PC-3 (cell line): ENCODE measurements at regions not wholly inside any gene's neighbourhood (a gene's known extent, or its start where the extent isn't known, plus 50 kb on each side); places are given as distances from the start of the nearest gene placed in this dataset.

Experiments used
- ATAC-seq: fragments of 200-7000 bp; cut with Tn5 transposase; 2 replicates; pipeline ENCODE4 v1.9.1; 2020; ENCODE audit warnings: mild to moderate bottlenecking, moderate library complexity
- BruUV-seq: library from RNA; stranded (reverse); fragments of 400-500 nt; replicated peaks from 2 replicates; lab custom pipeline; 2021; lab: Mats Ljungman, UMichigan
- CTCF ChIA-PET: fragments of 300-600 bp; sonication (Branson Sonifier 250); formaldehyde crosslinking; loops from one replicate; lab custom pipeline; 2022; ENCODE audit warnings: antibody characterized with exemption; lab: Charles Lee
- POLR2A ChIA-PET: fragments of 300-600 bp; sonication (Branson Sonifier 250); formaldehyde crosslinking; loops from one replicate; lab custom pipeline; 2022; ENCODE audit warnings: antibody characterized with exemption; ENCODE audit not compliant: unreplicated experiment; lab: Charles Lee
- DNase-seq: peaks from one replicate; pipeline ENCODE4 v3.0.0-alpha.2; 2015
- H2AFZ ChIP-seq: fragments of 300-600 bp; sonication (generic); 2 replicates; pipeline ENCODE4 v1.6.0; 2016; ENCODE audit warnings: antibody characterized with exemption, low read length
- H3F3A ChIP-seq: fragments of 300-600 bp; sonication (generic); one replicate; pipeline ENCODE4 v1.6.0; 2017; ENCODE audit warnings: antibody characterized with exemption, low read length, control low read depth, mild to moderate bottlenecking; ENCODE audit not compliant: unreplicated experiment
- H3K27ac ChIP-seq: fragments of 300-600 bp; sonication (generic); 2 replicates; pipeline ENCODE4 v1.5.1; 2016; ENCODE audit warnings: mild to moderate bottlenecking, low read length
- H3K27me3 ChIP-seq: fragments of 300-600 bp; sonication (generic); 2 replicates; pipeline ENCODE4 v1.6.1; 2016; ENCODE audit warnings: low read length, mixed read lengths
- H3K36me3 ChIP-seq: fragments of 300-600 bp; sonication (generic); 2 replicates; pipeline ENCODE4 v1.6.1; 2016; ENCODE audit warnings: low read depth, mixed run types, low read length, mixed read lengths
- H3K4me1 ChIP-seq: fragments of 300-600 bp; sonication (generic); 2 replicates; pipeline ENCODE4 v1.5.1; 2016; ENCODE audit warnings: low read length; ENCODE audit not compliant: insufficient read depth
- H3K4me2 ChIP-seq: fragments of 300-600 bp; sonication (generic); 2 replicates; pipeline ENCODE4 v1.6.0; 2016; ENCODE audit warnings: low read length
- H3K4me3 ChIP-seq: fragments of 300-600 bp; sonication (generic); 2 replicates; pipeline ENCODE4 v1.5.1; 2016; ENCODE audit warnings: mild to moderate bottlenecking, low read length, mixed read lengths
- H3K79me2 ChIP-seq: fragments of 300-600 bp; sonication (generic); 2 replicates; pipeline ENCODE4 v1.6.1; 2017; ENCODE audit warnings: low read length, mixed read lengths
- H3K9ac ChIP-seq: fragments of 300-600 bp; sonication (generic); 2 replicates; pipeline ENCODE4 v1.6.0; 2016; ENCODE audit warnings: mild to moderate bottlenecking, low read length
- H3K9me2 ChIP-seq: fragments of 300-600 bp; sonication (generic); replicated peaks from 2 replicates; pipeline ENCODE4 v1.6.1; 2016; ENCODE audit warnings: mixed run types, low read length, mixed read lengths
- H3K9me3 ChIP-seq: fragments of 300-600 bp; sonication (generic); 2 replicates; pipeline ENCODE4 v1.6.1; 2016; ENCODE audit warnings: low read length, mixed read lengths
- H4K20me1 ChIP-seq: fragments of 300-600 bp; sonication (generic); 2 replicates; pipeline ENCODE4 v1.6.1; 2016; ENCODE audit warnings: low read length, mixed read lengths
- EZH2 ChIP-seq: fragments of 300-600 bp; sonication (generic); IDR thresholded peaks from one replicate; pipeline ENCODE4 v1.6.1; 2017; ENCODE audit warnings: antibody characterized with exemption, mild to moderate bottlenecking, low read length; ENCODE audit not compliant: unreplicated experiment
- EZH2phosphoT487 ChIP-seq: fragments of 300-600 bp; sonication (generic); IDR thresholded peaks from 2 replicates; pipeline ENCODE4 v1.6.1; 2018; ENCODE audit warnings: mild to moderate bottlenecking, antibody characterized with exemption, low read length, borderline replicate concordance
- intact Hi-C: fragments of 100-400 bp; cut with micrococcal nuclease; formaldehyde crosslinking; loops from 2 replicates; pipeline ENCODE4 v1.9.0; 2023
- TF ChIP-seq, protein P1 (sequence below): fragments of 300-600 bp; sonication (generic); conservative IDR thresholded peaks from 2 replicates; pipeline ENCODE4 v1.5.1; 2017; ENCODE audit warnings: antibody characterized with exemption, low read depth, mild to moderate bottlenecking, low read length

DNA sequence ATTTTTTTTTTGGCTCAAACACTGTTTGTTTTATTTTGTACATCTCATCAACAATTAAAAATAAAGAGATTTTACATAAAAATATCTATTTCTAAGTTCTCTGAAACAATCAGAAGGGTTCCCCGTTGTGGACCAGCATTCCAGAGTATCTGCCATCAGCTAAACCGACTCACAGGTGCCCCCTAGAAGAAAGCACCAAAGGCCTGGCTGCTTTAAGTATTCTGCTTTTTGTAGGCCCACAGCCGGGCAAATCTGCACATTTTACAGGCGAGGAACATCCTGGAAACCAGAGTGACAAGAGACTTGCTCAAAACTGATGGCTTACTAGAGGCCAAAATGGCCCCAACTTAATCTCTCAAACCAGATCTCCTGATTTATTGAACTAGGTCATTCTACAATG lies 82.2 kb upstream of the SETBP1 start:
- Histone ChIP-seq H4K20me1 (no peaks in the 10 kb centered on the region), H3K9me2 (no peaks in the 10 kb centered on the region), H3K27me3 (no peaks in the 10 kb centered on the region), H2AFZ (no peak overlapping the region), H3K27ac (no peak overlapping the region), H3K4me2 (no peak overlapping the region), H3K9me3 (no peaks in the 10 kb centered on the region), H3K4me1 (peaks cover 42% of the 10 kb centered on the region), H3K79me2 (no peaks in the 10 kb centered on the region), H3F3A (no peaks in the 10 kb centered on the region), H3K9ac (no peak overlapping the region), H3K4me3 (no peak overlapping the region), H3K36me3 (no peaks in the 10 kb centered on the region)
- BruUV-seq, result no TSS peak
- ChIA-PET CTCF (no interaction called here), POLR2A (no interaction called here)
- TF ChIP-seq EZH2phosphoT487, result no peak
- TF ChIP-seq EZH2, result no peak
- DNase-seq (no peak), ATAC-seq (no peak)
- intact Hi-C loops, result no loop called here

DNA sequence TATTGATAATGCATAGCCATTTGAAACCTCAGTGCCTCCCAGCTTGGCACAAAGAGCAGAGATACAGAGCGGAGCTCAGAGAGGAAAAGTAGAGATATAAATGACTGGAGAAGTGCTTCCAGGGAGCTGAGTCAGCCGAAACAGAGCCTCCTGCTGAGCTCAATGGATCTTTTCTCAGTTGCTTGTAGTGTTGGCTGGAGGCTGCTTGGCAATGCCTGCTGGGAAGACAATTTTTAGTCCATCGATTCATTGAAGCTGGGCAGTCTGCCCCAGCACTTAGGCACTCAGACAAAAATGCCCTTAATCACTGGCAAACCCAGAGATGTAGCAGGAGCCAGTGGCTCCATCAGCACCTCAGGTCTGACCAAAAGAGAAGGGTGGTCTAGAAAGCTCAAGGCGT lies 81.3 kb upstream of the SETBP1 start:
- DNase-seq (no peak), ATAC-seq (no peak)
- ChIA-PET POLR2A (no interaction called here), CTCF (no interaction called here)
- no peaks in the 10 kb centered on the region for H3F3A ChIP-seq
- no peak overlapping the region for H3K9ac ChIP-seq
- H3K9me3 ChIP-seq, result no peaks in the 10 kb centered on the region
- no peak overlapping the region for H3K27ac ChIP-seq
- H3K4me1 ChIP-seq, result peaks cover 45% of the 10 kb centered on the region
- no TSS peak for BruUV-seq
- no peak overlapping the region for H2AFZ ChIP-seq
- no peaks in the 10 kb centered on the region for H3K79me2 ChIP-seq
- TF ChIP-seq, protein P1, sequence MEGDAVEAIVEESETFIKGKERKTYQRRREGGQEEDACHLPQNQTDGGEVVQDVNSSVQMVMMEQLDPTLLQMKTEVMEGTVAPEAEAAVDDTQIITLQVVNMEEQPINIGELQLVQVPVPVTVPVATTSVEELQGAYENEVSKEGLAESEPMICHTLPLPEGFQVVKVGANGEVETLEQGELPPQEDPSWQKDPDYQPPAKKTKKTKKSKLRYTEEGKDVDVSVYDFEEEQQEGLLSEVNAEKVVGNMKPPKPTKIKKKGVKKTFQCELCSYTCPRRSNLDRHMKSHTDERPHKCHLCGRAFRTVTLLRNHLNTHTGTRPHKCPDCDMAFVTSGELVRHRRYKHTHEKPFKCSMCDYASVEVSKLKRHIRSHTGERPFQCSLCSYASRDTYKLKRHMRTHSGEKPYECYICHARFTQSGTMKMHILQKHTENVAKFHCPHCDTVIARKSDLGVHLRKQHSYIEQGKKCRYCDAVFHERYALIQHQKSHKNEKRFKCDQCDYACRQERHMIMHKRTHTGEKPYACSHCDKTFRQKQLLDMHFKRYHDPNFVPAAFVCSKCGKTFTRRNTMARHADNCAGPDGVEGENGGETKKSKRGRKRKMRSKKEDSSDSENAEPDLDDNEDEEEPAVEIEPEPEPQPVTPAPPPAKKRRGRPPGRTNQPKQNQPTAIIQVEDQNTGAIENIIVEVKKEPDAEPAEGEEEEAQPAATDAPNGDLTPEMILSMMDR, result no peak
- TF ChIP-seq EZH2, result no peak
- TF ChIP-seq EZH2phosphoT487, result no peak
- no peak overlapping the region for H3K4me2 ChIP-seq
- H3K4me3 ChIP-seq, result no peak overlapping the region
- H4K20me1 ChIP-seq, result no peaks in the 10 kb centered on the region
- no peaks in the 10 kb centered on the region for H3K9me2 ChIP-seq
- no peaks in the 10 kb centered on the region for H3K36me3 ChIP-seq
- intact Hi-C loops, result no loop called here
- H3K27me3 ChIP-seq, result no peaks in the 10 kb centered on the region

DNA sequence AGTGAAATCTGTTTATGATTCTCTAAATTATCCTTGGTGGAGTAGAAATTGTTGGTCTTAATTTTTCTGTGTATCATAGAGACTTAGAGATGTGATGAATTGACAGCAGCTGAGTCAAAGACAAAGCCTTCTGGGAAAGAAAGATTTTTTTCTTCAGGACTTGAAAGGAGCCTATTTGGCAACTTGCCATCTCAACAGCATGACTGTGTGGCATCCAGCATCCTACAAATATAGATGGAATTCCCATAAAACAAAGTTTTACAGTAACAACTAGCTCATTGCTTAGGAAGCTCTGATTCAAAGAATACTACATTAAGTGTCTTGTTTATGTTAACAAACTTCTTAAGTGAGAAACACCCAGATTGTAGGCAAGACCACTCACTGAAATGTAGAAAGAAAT lies 79.2 kb upstream of the SETBP1 start:
- Histone ChIP-seq H4K20me1 (no peaks in the 10 kb centered on the region), H2AFZ (no peak overlapping the region), H3K79me2 (no peaks in the 10 kb centered on the region), H3K36me3 (no peaks in the 10 kb centered on the region), H3K9me3 (no peaks in the 10 kb centered on the region), H3K4me3 (no peak overlapping the region), H3F3A (no peaks in the 10 kb centered on the region), H3K9ac (no peak overlapping the region; the same call in 1 of the 2 replicates), H3K27me3 (no peaks in the 10 kb centered on the region), H3K4me2 (peak overlapping the region; percentile 73), H3K9me2 (no peaks in the 10 kb centered on the region), H3K27ac (peak overlapping the region; percentile 92), H3K4me1 (peaks cover 34% of the 10 kb centered on the region)
- no TSS peak for BruUV-seq
- no peak for TF ChIP-seq EZH2
- TF ChIP-seq, protein P1, result no peak
- no peak for TF ChIP-seq EZH2phosphoT487
- ChIA-PET POLR2A (interaction anchor here (0.5 to 0.6 kb wide), 2 partner anchors 12 to 366 kb away, joined by 3 read pairs; no protein-coding TSS in a partner anchor), CTCF (interaction anchor here (0.5 to 1.0 kb wide), 2 partner anchors 38 to 78 kb away, joined by 3 read pairs; no protein-coding TSS in a partner anchor)
- peak; percentile 78 for DNase-seq
- peak; percentile 62 for ATAC-seq
- intact Hi-C loops, result loop anchor here (2.0 to 10.0 kb wide), 4 partner anchors 51 to 293 kb away; no protein-coding TSS in a partner anchor
